Naive thymus-derived CD4-positive, alpha-beta T cell (primary cell): ENCODE measurements at regions not wholly inside any gene's neighbourhood (a gene's known extent, or its start where the extent isn't known, plus 50 kb on each side); places are given as distances from the start of the nearest gene placed in this dataset.
"Not testable (repeated sequence)": the region's sequence is repeated elsewhere in the genome, so short reads cannot be mapped to it uniquely, and the experiment has no call there.

Experiments used
- ATAC-seq: fragments of 150-1000 bp; cut with Tn5 transposase; 2 replicates; pipeline ENCODE4 v1.10.0; 2021; ENCODE audit warnings: mild to moderate bottlenecking, moderate library complexity
- CTCF ChIA-PET: fragments of 350-600 bp; sonication (Branson Sonifier 250); formaldehyde crosslinking; loops from one replicate; lab custom pipeline; 2021; ENCODE audit warnings: antibody characterized with exemption; lab: Charles Lee
- POLR2A ChIA-PET: fragments of 350-600 bp; sonication (Branson Sonifier 250); formaldehyde crosslinking; loops from one replicate; lab custom pipeline; 2021; ENCODE audit warnings: antibody characterized with exemption, inconsistent platforms; lab: Charles Lee
- DNase-seq, 9 donors: peaks; one replicate each; pipeline versions ENCODE4 v3.0.0 to v3.0.0-alpha.2; 2020 to 2022; ENCODE audit warnings: mixed read lengths in 1 of 9
- H3K27ac ChIP-seq: one replicate; pipeline ENCODE4 v1.7.0; 2013; ENCODE audit warnings: mild to moderate bottlenecking, low read depth, low read length, moderate library complexity
- H3K27me3 ChIP-seq, 2 donors: one replicate each; pipeline ENCODE4 v1.7.0; 2013; ENCODE audit warnings: low read length in 2 of 2, mild to moderate bottlenecking in 2 of 2, moderate library complexity in 2 of 2; ENCODE audit not compliant: control insufficient read depth in 2 of 2, insufficient read depth in 2 of 2
- H3K36me3 ChIP-seq, 3 experiments: 1 replicate in 2 of 3; 2 replicates in 1 of 3; pipeline ENCODE4 v1.7.0; 2013; ENCODE audit warnings: low read length in 3 of 3, mild to moderate bottlenecking in 3 of 3, moderate library complexity in 1 of 3; ENCODE audit not compliant: insufficient read depth in 3 of 3, control insufficient read depth in 2 of 3
- H3K4me1 ChIP-seq, 2 donors: one replicate each; pipeline ENCODE4 v1.7.0; 2013; ENCODE audit warnings: low read length in 2 of 2, mild to moderate bottlenecking in 2 of 2, moderate library complexity in 1 of 2; ENCODE audit not compliant: control insufficient read depth in 2 of 2, insufficient read depth in 2 of 2
- H3K4me3 ChIP-seq: 2 replicates; pipeline ENCODE4 v1.7.0; 2013; ENCODE audit warnings: mild to moderate bottlenecking, low read length
- H3K9me3 ChIP-seq, 3 experiments: 1 replicate in 2 of 3; 2 replicates in 1 of 3; pipeline ENCODE4 v1.7.0; 2013; ENCODE audit warnings: low read length in 3 of 3; ENCODE audit not compliant: control insufficient read depth in 2 of 3
- H3K27ac Mint-ChIP-seq, 9 donors: one replicate each; pipeline ENCODE4 v1.8.0; 2020 to 2022; ENCODE audit warnings: mixed read lengths in 9 of 9, mild to moderate bottlenecking in 8 of 9, moderate library complexity in 5 of 9, inconsistent platforms in 2 of 9
- H3K27me3 Mint-ChIP-seq, 5 donors: one replicate each; pipeline ENCODE4 v1.8.0; 2021 to 2022; ENCODE audit warnings: mixed read lengths in 5 of 5, mild to moderate bottlenecking in 1 of 5
- H3K36me3 Mint-ChIP-seq, 5 donors: one replicate each; pipeline ENCODE4 v1.8.0; 2020 to 2022; ENCODE audit warnings: mixed read lengths in 5 of 5, mild to moderate bottlenecking in 3 of 5, inconsistent platforms in 1 of 5
- H3K4me1 Mint-ChIP-seq, 7 donors: one replicate each; pipeline ENCODE4 v1.8.0; 2020 to 2022; ENCODE audit warnings: mixed read lengths in 7 of 7, mild to moderate bottlenecking in 3 of 7, inconsistent platforms in 1 of 7
- H3K4me3 Mint-ChIP-seq, 10 donors: one replicate each; pipeline ENCODE4 v1.8.0; 2020 to 2022; ENCODE audit warnings: mild to moderate bottlenecking in 10 of 10, mixed read lengths in 10 of 10, moderate library complexity in 6 of 10, inconsistent platforms in 2 of 10
- H3K9me3 Mint-ChIP-seq, 11 donors: one replicate each; pipeline ENCODE4 v1.8.0; 2020 to 2022; ENCODE audit warnings: mixed read lengths in 11 of 11, mild to moderate bottlenecking in 4 of 11, inconsistent platforms in 1 of 11, moderate library complexity in 1 of 11
- intact Hi-C, 2 donors: fragments of 100-400 bp; cut with micrococcal nuclease; formaldehyde crosslinking; loops; one replicate each; pipeline ENCODE4 v1.15.1; 2023

DNA sequence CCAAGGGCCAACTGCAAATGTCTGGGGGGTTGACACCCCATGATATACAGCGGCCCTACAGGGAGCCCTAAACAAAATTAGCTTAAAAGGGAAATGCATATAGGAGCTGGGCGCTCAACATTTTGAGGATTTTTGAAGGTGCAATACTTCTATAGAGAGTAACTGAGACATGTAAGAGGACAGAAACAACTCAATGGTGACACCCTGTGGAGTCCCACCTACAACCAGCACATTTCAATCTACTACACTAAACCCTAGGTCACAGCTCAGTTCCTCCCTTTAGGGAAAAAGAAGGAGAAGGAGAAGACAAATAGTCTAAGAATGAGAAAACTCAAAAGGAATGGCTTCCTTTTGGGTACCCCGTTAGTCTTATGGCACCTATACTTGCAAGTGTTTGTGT, 1010.5 kb upstream of the NOVA1 start:
- POLR2A ChIA-PET: no interaction called here
- CTCF ChIA-PET: no interaction called here
- intact Hi-C loops: no loop called here

DNA sequence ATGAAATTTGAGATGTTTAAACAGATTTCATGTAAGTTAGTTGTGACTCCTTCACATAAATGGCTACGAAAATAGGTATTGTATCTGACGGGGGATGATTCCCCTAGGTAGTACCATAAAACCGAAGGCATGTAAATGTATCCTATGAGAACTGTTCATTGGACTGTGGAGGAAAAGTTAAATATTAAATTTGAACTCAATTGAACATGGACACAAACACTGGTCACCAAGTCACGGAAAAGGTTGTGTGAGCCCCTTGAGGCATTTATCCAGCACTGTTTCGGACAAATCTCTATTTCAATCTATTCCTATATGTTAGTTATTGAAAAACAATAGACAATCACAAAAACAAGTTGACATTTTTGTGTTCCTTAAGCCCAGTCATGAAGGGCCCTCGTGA, 1014.3 kb upstream of the NOVA1 start:
- ATAC-seq: no peak
- no peak overlapping the region for H3K27ac Mint-ChIP-seq
- no peak overlapping the region for H3K4me3 Mint-ChIP-seq

More for the DNA sequence above, 1010.5 kb upstream of the NOVA1 start:
- Histone ChIP-seq H3K27me3 (no peaks in the 10 kb centered on the region), H3K36me3 (no peaks in the 10 kb centered on the region), H3K9me3 (peaks cover 0 to 5% (median 0%) of the 10 kb centered on the region in 3 experiments), H3K4me1 (no peaks in the 10 kb centered on the region), H3K27ac (no peak overlapping the region), H3K4me3 (no peak overlapping the region)
- DNase-seq: no peak
- no peaks in the 10 kb centered on the region for H3K4me1 Mint-ChIP-seq
- no peak for ATAC-seq
- H3K4me3 Mint-ChIP-seq: no peak overlapping the region
- no peak overlapping the region for H3K27ac Mint-ChIP-seq
- no peaks in the 10 kb centered on the region for H3K36me3 Mint-ChIP-seq
- H3K9me3 Mint-ChIP-seq: peaks cover 5 to 24% (median 11%) of the 10 kb centered on the region in 11 donors
- H3K27me3 Mint-ChIP-seq: no peaks in the 10 kb centered on the region

DNA sequence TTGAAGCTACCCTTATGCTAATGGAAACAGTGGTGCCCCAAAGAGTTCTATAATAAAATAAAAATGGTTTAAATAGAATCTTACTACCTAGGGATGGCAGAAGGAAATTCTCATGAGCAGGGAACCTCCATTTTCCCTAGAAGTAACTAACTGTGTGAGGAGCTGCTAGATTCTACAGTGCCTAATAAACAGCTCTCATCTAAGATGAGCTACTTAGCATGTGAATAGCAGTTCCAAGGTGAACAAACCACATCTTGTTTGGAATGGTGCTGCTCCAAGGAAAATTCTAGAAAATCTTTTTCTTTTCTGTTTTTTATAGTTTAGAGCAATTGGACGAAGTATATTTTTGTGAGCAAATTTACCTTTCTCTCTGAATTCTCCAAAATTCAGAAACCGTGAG, 1015.3 kb upstream of the NOVA1 start:
- no peaks in the 10 kb centered on the region for H3K27me3 Mint-ChIP-seq
- no peaks in the 10 kb centered on the region for H3K4me1 Mint-ChIP-seq
- no peak overlapping the region for H3K27ac Mint-ChIP-seq
- DNase-seq (no peak), ATAC-seq (no peak)
- H3K36me3 ChIP-seq: no peaks in the 10 kb centered on the region
- ChIA-PET CTCF (no interaction called here), POLR2A (no interaction called here)
- H3K27me3 ChIP-seq: no peaks in the 10 kb centered on the region
- peaks cover 0 to 17% (median 8%) of the 10 kb centered on the region in 11 donors for H3K9me3 Mint-ChIP-seq
- no peak overlapping the region for H3K4me3 Mint-ChIP-seq
- no peaks in the 10 kb centered on the region for H3K4me1 ChIP-seq
- intact Hi-C loops: no loop called here
- no peak overlapping the region for H3K4me3 ChIP-seq
- H3K9me3 ChIP-seq: no peaks in the 10 kb centered on the region
- no peak overlapping the region for H3K27ac ChIP-seq
- H3K36me3 Mint-ChIP-seq: no peaks in the 10 kb centered on the region

More for the DNA sequence above, 1014.3 kb upstream of the NOVA1 start:
- Histone ChIP-seq H3K36me3 (no peaks in the 10 kb centered on the region), H3K9me3 (peaks cover 0 to under 1% (median 0%) of the 10 kb centered on the region in 3 experiments), H3K4me1 (no peaks in the 10 kb centered on the region), H3K27me3 (no peaks in the 10 kb centered on the region), H3K4me3 (no peak overlapping the region), H3K27ac (no peak overlapping the region)
- Mint-ChIP-seq H3K27me3 (no peaks in the 10 kb centered on the region), H3K36me3 (no peaks in the 10 kb centered on the region), H3K4me1 (no peaks in the 10 kb centered on the region), H3K9me3 (peaks cover 0 to 17% (median 10%) of the 10 kb centered on the region in 11 donors)
- ChIA-PET POLR2A (no interaction called here), CTCF (no interaction called here)
- no peak for DNase-seq
- intact Hi-C loops: no loop called here

GRCh38 chr14:27623782-27624181, 1025.9 kb upstream of the NOVA1 start:
- Mint-ChIP-seq H3K9me3 (peaks cover 4 to 46% (median 19%) of the 10 kb centered on the region in 11 donors), H3K36me3 (no peaks in the 10 kb centered on the region), H3K4me1 (no peaks in the 10 kb centered on the region), H3K27ac (no peak overlapping the region), H3K27me3 (no peaks in the 10 kb centered on the region), H3K4me3 (no peak overlapping the region)
- Histone ChIP-seq H3K27me3 (no peaks in the 10 kb centered on the region), H3K27ac (no peak overlapping the region), H3K36me3 (no peaks in the 10 kb centered on the region), H3K4me1 (no peaks in the 10 kb centered on the region), H3K9me3 (peaks cover 0 to 10% (median 0%) of the 10 kb centered on the region in 3 experiments), H3K4me3 (no peak overlapping the region)
- intact Hi-C loops: no loop called here
- CTCF ChIA-PET: no interaction called here
- no peak for ATAC-seq
- no peak for DNase-seq
- POLR2A ChIA-PET: no interaction called here

DNA sequence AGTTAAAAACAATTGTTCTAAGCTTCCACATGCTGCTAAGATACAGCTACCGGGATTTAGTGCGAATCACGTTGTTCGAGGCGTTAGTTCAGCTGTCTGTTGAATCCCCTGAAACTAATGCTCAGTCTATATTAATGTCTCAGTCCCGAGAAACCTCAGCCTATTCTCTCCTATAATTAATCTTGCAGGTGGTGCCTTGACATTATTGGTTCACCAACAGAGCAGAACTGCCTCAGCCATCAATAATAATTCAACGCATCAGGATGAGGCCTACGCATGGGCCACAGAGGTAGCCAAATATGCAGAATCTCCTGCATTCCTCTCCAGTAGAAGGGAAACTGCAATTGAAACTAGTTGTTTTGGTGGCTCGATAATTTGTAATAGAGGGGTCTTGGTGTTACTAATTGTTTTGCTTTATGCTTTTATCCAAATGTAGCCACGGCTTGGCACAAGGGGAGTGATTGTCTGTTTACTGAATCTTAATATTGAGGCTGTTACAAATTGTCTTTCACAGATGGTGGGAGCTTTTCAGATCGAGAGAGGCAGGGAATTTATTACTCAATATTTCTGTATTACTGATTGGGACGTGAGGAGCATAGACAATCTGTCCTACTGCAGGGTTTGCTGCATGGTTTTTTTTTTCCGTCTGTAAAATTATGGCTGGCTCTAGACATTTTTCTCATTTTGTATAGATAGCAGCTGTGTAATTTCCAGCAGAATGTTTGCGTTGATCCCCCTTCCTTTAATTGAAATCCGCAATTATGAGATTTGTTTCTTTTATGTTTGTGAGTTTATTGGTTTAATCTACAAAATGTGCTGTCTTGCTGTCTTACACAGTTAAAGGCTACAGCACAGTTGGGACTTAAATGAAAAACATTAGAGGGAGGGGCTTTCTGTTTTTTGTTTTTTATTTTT, 1036.5 kb upstream of the NOVA1 start:
- Mint-ChIP-seq H3K4me3 (no peak overlapping the region), H3K4me1 (no peaks in the 10 kb centered on the region), H3K9me3 (peaks cover 0 to 33% (median 7%) of the 10 kb centered on the region in 11 donors), H3K36me3 (no peaks in the 10 kb centered on the region), H3K27ac (no peak overlapping the region), H3K27me3 (no peaks in the 10 kb centered on the region)
- Histone ChIP-seq H3K9me3 (no peaks in the 10 kb centered on the region), H3K36me3 (no peaks in the 10 kb centered on the region), H3K4me1 (no peaks in the 10 kb centered on the region), H3K27me3 (no peaks in the 10 kb centered on the region), H3K4me3 (no peak overlapping the region), H3K27ac (no peak overlapping the region)
- ATAC-seq (no peak), DNase-seq (no peak)
- intact Hi-C loops: no loop called here
- POLR2A ChIA-PET: no interaction called here
- CTCF ChIA-PET: no interaction called here

DNA sequence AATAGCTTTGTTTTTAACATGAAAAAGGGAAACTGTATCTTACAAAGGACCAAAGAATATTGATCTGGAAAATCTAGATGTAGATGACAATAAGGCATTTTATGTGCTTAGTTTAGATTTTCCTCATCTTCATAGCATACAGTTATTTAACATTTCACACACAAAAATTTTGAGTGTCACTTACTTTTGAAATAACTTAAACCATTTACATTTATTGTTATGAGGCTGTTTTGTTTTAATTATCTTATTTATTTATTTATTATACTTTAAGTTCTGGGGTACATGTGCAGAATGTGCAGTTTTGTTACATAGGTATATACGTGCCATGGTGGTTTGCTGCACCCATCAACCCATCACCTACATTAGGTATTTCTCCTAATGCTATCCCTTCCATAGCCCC, 1042.9 kb upstream of the NOVA1 start:
- H3K4me1 Mint-ChIP-seq, H3K4me3 Mint-ChIP-seq, ATAC-seq, H3K36me3 ChIP-seq, DNase-seq, CTCF ChIA-PET, H3K27ac Mint-ChIP-seq, H3K27ac ChIP-seq, intact Hi-C loops, H3K27me3 Mint-ChIP-seq, H3K27me3 ChIP-seq, POLR2A ChIA-PET, H3K4me1 ChIP-seq, H3K4me3 ChIP-seq, H3K36me3 Mint-ChIP-seq, H3K9me3 ChIP-seq: not testable (repeated sequence)
- peaks cover 0 to 30% (median 6%) of the 10 kb centered on the region in 11 donors for H3K9me3 Mint-ChIP-seq
